Upper lobe of right lung (tissue), 1 donor: ENCODE measurements at regions not wholly inside any gene's neighbourhood (a gene's known extent, or its start where the extent isn't known, plus 50 kb on each side); places are given as distances from the start of the nearest gene placed in this dataset.

Experiments used
- ATAC-seq: fragments of 200-7000 bp; cut with Tn5 transposase; one replicate; pipeline ENCODE4 v1.9.1; 2020; ENCODE audit warnings: mild to moderate bottlenecking, moderate library complexity
- DNase-seq: peaks from one replicate; pipeline ENCODE4 v3.0.0-alpha.2; 2020
- H3K27ac ChIP-seq: fragments of 200-600 bp; one replicate; pipeline ENCODE4 v1.8.0; 2022
- H3K27me3 ChIP-seq: fragments of 200-600 bp; one replicate; pipeline ENCODE4 v1.8.0; 2022; ENCODE audit warnings: mild to moderate bottlenecking
- H3K36me3 ChIP-seq: fragments of 200-600 bp; one replicate; pipeline ENCODE4 v1.8.0; 2022
- H3K4me1 ChIP-seq: fragments of 200-600 bp; one replicate; pipeline ENCODE4 v1.8.0; 2022
- H3K4me3 ChIP-seq: fragments of 200-600 bp; one replicate; pipeline ENCODE4 v1.8.0; 2022; ENCODE audit warnings: mild to moderate bottlenecking
- H3K9me3 ChIP-seq: fragments of 200-600 bp; one replicate; pipeline ENCODE4 v1.8.0; 2022
- CTCF ChIP-seq: fragments of 200-600 bp; IDR thresholded peaks from one replicate; pipeline ENCODE4 v1.8.0; 2022; ENCODE audit warnings: antibody characterized with exemption
- intact Hi-C: fragments of 100-400 bp; cut with DNase I; formaldehyde crosslinking; loops from one replicate; pipeline ENCODE4 v1.11.0; 2022
- donor health status: DM: no; HTN: yes; CAD: no; lungs with severe emphysema.

GRCh38 chr13:110014719-110015118, 228.3 kb upstream of the IRS2 start:
- DNase-seq (no peak), ATAC-seq (no peak)
- no peaks in the 10 kb centered on the region for H3K9me3 ChIP-seq
- no peaks in the 10 kb centered on the region for H3K36me3 ChIP-seq
- intact Hi-C loops = no loop called here
- no peaks in the 10 kb centered on the region for H3K4me1 ChIP-seq
- H3K27me3 ChIP-seq = no peaks in the 10 kb centered on the region
- TF ChIP-seq CTCF = no peak
- no peak overlapping the region for H3K4me3 ChIP-seq
- H3K27ac ChIP-seq = no peak overlapping the region

GRCh38 chr13:110012102-110012739, 225.8 kb upstream of the IRS2 start:
- no peak for DNase-seq
- intact Hi-C loops = no loop called here
- Histone ChIP-seq H3K9me3 (no peaks in the 10 kb centered on the region), H3K4me1 (no peaks in the 10 kb centered on the region), H3K27me3 (no peaks in the 10 kb centered on the region), H3K27ac (no peak overlapping the region), H3K4me3 (no peak overlapping the region), H3K36me3 (no peaks in the 10 kb centered on the region)
- TF ChIP-seq CTCF = no peak
- ATAC-seq = peak; percentile 39

- Histone ChIP-seq H3K36me3 (no peaks in the 10 kb centered on the region), H3K27me3 (no peaks in the 10 kb centered on the region), H3K9me3 (no peaks in the 10 kb centered on the region), H3K27ac (no peak overlapping the region), H3K4me1 (no peaks in the 10 kb centered on the region), H3K4me3 (no peak overlapping the region)
- ATAC-seq (no peak), DNase-seq (no peak)
- TF ChIP-seq CTCF = no peak
- intact Hi-C loops = no loop called here
These were observed 224.2 kb upstream of the IRS2 start for GRCh38 chr13:110010404-110011138.

- H3K36me3 ChIP-seq = no peaks in the 10 kb centered on the region
- TF ChIP-seq CTCF = no peak
- no peaks in the 10 kb centered on the region for H3K27me3 ChIP-seq
- H3K4me1 ChIP-seq = no peaks in the 10 kb centered on the region
- H3K4me3 ChIP-seq = no peak overlapping the region
- H3K9me3 ChIP-seq = no peaks in the 10 kb centered on the region
- intact Hi-C loops = no loop called here
- DNase-seq (no peak), ATAC-seq (peak; percentile 13)
- no peak overlapping the region for H3K27ac ChIP-seq
These were observed 222.4 kb upstream of the IRS2 start for GRCh38 chr13:110008816-110009215.

GRCh38 chr13:110006304-110006703, 219.9 kb upstream of the IRS2 start:
- H3K4me3 ChIP-seq = no peak overlapping the region
- TF ChIP-seq CTCF = no peak
- H3K27ac ChIP-seq = no peak overlapping the region
- H3K9me3 ChIP-seq = no peaks in the 10 kb centered on the region
- H3K4me1 ChIP-seq = no peaks in the 10 kb centered on the region
- no peak for ATAC-seq
- intact Hi-C loops = no loop called here
- DNase-seq = no peak
- no peaks in the 10 kb centered on the region for H3K36me3 ChIP-seq
- no peaks in the 10 kb centered on the region for H3K27me3 ChIP-seq
